Neural crest cell (in vitro differentiated cells): ENCODE measurements at regions not wholly inside any gene's neighbourhood (a gene's known extent, or its start where the extent isn't known, plus 50 kb on each side); places are given as distances from the start of the nearest gene placed in this dataset.

Experiments
- DNase-seq: peaks from one replicate; pipeline ENCODE4 v3.0.0; 2021; ENCODE audit warnings: low read depth, mixed read lengths, low spot score
- H3K27ac Mint-ChIP-seq: one replicate; pipeline ENCODE4 v1.8.0; 2021; ENCODE audit warnings: mild to moderate bottlenecking, mixed read lengths; ENCODE audit not compliant: unreplicated experiment
- H3K27me3 Mint-ChIP-seq: 2 replicates; pipeline ENCODE4 v1.8.0; 2021; ENCODE audit warnings: low read depth, mild to moderate bottlenecking, mixed read lengths
- H3K36me3 Mint-ChIP-seq: 2 replicates; pipeline ENCODE4 v1.8.0; 2021; ENCODE audit warnings: low read depth, mild to moderate bottlenecking, mixed read lengths
- H3K4me1 Mint-ChIP-seq: 2 replicates; pipeline ENCODE4 v1.8.0; 2021; ENCODE audit warnings: mixed read lengths
- H3K4me3 Mint-ChIP-seq: one replicate; pipeline ENCODE4 v1.8.0; 2021; ENCODE audit warnings: mild to moderate bottlenecking, mixed read lengths
- H3K9me3 Mint-ChIP-seq: 2 replicates; pipeline ENCODE4 v1.8.0; 2021; ENCODE audit warnings: mixed read lengths
- TF ChIP-seq, protein P1 (sequence below): fragments of 200-600 bp; sonication (generic); conservative IDR thresholded peaks from 2 replicates; pipeline ENCODE4 v1.5.0; 2021; ENCODE audit warnings: antibody characterized with exemption, mild to moderate bottlenecking

DNA sequence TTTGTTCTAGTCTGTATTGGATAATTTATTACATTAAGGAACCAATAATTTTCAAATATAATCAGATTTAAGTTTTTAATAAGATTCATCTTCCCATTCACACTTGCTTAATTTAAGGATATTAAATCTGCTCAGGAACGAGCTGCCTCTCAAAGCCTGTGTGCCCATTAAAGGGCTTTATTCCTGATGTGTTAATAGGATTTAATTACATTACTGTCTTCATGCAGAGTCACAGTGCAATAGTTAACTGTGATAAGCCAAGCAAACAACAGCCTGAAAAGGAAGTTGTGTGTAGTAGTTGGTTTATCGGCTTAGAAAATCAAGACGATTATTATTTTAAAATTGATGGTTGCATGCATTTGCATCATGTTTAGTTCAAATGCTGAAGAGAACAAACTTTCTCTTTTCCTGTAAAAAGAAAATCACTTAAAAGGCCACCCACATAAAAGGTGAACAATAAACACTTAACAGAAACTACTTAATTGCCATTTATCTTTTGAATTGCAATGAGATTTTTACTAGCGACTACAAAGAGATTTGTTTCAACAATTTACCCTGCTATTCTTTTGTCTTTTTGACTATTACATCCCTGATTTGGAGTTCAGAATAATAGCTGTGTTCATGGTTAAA lies 174.6 kb downstream of the RWDD3 start:
- H3K36me3 Mint-ChIP-seq = no peaks in the 10 kb centered on the region
- TF ChIP-seq, protein P1, sequence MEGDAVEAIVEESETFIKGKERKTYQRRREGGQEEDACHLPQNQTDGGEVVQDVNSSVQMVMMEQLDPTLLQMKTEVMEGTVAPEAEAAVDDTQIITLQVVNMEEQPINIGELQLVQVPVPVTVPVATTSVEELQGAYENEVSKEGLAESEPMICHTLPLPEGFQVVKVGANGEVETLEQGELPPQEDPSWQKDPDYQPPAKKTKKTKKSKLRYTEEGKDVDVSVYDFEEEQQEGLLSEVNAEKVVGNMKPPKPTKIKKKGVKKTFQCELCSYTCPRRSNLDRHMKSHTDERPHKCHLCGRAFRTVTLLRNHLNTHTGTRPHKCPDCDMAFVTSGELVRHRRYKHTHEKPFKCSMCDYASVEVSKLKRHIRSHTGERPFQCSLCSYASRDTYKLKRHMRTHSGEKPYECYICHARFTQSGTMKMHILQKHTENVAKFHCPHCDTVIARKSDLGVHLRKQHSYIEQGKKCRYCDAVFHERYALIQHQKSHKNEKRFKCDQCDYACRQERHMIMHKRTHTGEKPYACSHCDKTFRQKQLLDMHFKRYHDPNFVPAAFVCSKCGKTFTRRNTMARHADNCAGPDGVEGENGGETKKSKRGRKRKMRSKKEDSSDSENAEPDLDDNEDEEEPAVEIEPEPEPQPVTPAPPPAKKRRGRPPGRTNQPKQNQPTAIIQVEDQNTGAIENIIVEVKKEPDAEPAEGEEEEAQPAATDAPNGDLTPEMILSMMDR = no peak
- H3K4me3 Mint-ChIP-seq = no peak overlapping the region
- H3K9me3 Mint-ChIP-seq = peaks cover 6% of the 10 kb centered on the region
- no peak for DNase-seq
- no peak overlapping the region for H3K27ac Mint-ChIP-seq
- peaks cover 27% of the 10 kb centered on the region for H3K4me1 Mint-ChIP-seq
- no peaks in the 10 kb centered on the region for H3K27me3 Mint-ChIP-seq

DNA sequence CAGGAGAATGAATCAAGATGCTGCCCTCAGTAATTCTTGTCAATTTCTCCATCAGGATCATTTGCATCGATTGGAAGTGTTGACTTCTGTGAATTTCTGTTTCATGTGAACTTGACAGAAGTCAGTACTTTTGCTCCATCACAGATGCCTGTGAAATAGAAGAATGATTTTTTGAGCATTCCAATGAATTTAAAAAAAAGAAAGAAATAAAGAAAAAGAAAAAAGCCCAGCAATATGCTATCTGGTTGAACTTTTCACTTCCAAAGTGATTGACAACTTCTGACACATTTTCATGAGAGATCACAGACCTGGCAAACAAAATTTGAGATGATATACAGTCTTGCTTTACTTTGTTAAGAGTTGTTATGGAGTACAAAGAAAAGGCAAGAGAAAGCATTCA lies 175.3 kb downstream of the RWDD3 start:
- H3K27ac Mint-ChIP-seq = no peak overlapping the region
- H3K27me3 Mint-ChIP-seq = no peaks in the 10 kb centered on the region
- TF ChIP-seq, protein P1 = no peak
- peaks cover 27% of the 10 kb centered on the region for H3K4me1 Mint-ChIP-seq
- DNase-seq = no peak
- no peak overlapping the region for H3K4me3 Mint-ChIP-seq
- peaks cover 5% of the 10 kb centered on the region for H3K9me3 Mint-ChIP-seq
- no peaks in the 10 kb centered on the region for H3K36me3 Mint-ChIP-seq

DNA sequence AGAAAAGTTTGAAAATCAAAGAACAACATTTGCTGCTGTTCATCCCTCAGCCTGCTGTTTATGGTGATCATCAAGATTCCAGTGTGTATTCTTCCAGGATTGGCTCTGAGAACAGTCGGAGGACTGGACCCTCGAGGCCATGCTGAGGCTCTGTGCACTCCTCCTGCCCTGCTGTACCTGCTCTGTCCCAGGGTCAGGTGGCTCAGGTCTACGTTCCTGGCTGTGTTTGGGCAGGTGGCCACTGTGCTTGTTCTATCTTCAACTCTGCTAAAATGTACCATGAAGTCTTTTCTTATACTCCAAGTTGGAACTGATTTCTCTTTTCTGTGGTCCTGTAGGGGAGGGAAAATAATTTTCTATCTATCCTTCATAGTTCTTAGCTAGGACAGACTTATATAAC lies 175.9 kb downstream of the RWDD3 start:
- Mint-ChIP-seq H3K27me3 (no peaks in the 10 kb centered on the region), H3K4me3 (no peak overlapping the region), H3K36me3 (no peaks in the 10 kb centered on the region), H3K27ac (no peak overlapping the region), H3K4me1 (peaks cover 27% of the 10 kb centered on the region), H3K9me3 (peaks cover 2% of the 10 kb centered on the region)
- DNase-seq = no peak
- TF ChIP-seq, protein P1 = no peak

DNA sequence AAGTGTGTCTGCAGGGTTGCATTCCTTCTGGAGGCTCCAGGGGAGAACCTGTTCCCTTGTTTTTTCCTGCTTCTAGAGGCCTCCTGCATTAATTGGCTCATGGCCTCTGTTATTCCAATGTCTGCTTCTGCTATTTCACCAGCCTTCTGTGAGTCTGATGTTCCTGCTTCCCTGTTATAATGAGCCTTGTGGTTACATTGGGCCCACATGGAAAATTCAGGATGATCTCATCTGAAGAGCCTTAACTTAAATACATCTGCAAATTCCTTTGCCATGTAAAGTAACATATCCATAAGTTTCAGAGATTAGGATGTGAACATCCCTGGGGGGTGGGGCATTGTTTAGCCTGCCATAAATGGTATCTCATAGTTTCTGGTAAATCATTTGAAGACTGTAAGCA lies 181.1 kb downstream of the RWDD3 start:
- TF ChIP-seq, protein P1 = no peak
- Mint-ChIP-seq H3K4me1 (no peaks in the 10 kb centered on the region), H3K27me3 (no peaks in the 10 kb centered on the region), H3K9me3 (no peaks in the 10 kb centered on the region), H3K4me3 (no peak overlapping the region), H3K27ac (no peak overlapping the region), H3K36me3 (no peaks in the 10 kb centered on the region)
- no peak for DNase-seq

DNA sequence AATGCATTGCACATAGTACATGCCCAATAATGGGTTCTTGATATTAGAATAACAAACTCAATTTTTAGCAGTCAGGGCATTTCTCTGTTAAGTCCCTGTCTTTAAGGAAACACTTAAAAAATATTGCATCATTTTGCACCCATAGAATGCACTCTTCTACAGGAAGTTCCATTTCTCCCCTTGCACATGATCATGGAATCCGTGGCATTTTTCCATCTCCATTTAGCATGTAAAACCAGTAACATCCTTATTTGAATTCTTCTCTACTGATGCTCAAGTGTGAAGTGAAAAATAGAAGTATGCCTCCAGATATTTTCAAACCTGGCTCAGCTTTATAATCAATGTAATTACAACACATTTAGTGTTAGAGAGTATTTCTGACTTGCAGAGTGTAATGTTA lies 192.8 kb downstream of the RWDD3 start:
- H3K9me3 Mint-ChIP-seq = no peaks in the 10 kb centered on the region
- H3K36me3 Mint-ChIP-seq = no peaks in the 10 kb centered on the region
- no peaks in the 10 kb centered on the region for H3K4me1 Mint-ChIP-seq
- H3K4me3 Mint-ChIP-seq = no peak overlapping the region
- TF ChIP-seq, protein P1 = no peak
- no peaks in the 10 kb centered on the region for H3K27me3 Mint-ChIP-seq
- DNase-seq = no peak
- H3K27ac Mint-ChIP-seq = no peak overlapping the region

DNA sequence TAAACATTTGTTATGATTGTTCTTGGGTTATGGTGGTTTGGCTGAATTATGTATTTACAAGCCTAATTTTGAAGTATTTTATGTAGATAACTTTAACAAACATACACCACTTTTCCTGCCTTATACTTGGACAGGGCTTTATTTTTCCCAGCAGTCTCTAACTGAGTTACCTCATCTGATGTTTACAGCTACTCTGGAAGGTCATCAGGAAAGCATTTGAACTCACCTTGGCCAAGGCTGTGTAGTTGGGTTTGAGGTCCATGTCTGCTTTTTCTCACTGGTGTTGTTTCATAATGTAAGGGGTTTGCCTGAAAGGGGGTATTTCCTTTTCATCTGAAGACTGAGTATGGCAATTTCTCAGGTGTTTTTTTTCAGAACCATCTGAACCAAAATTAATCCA lies 193.5 kb downstream of the RWDD3 start:
- DNase-seq = no peak
- Mint-ChIP-seq H3K27me3 (no peaks in the 10 kb centered on the region), H3K27ac (no peak overlapping the region), H3K9me3 (no peaks in the 10 kb centered on the region), H3K36me3 (no peaks in the 10 kb centered on the region), H3K4me1 (no peaks in the 10 kb centered on the region), H3K4me3 (no peak overlapping the region)
- TF ChIP-seq, protein P1 = no peak
